HepG2 (cell line): ENCODE measurements at regions not wholly inside any gene's neighbourhood (a gene's known extent, or its start where the extent isn't known, plus 50 kb on each side); places are given as distances from the start of the nearest gene placed in this dataset.

Experiments used
- FOSL1 ChIP-seq: sonication (generic); formaldehyde crosslinking; IDR thresholded peaks from 2 replicates; pipeline ENCODE4 v1.9.0; 2021; ENCODE audit warnings: missing genetic modification reagents, borderline replicate concordance
- FOXK1 ChIP-seq: sonication (generic); formaldehyde crosslinking; IDR thresholded peaks from 2 replicates; pipeline ENCODE4 v1.4.0; 2020; ENCODE audit warnings: low read depth, missing genetic modification reagents, borderline replicate concordance
- ZFP82 ChIP-seq: sonication (generic); formaldehyde crosslinking; IDR thresholded peaks from 2 replicates; pipeline ENCODE4 v1.5.1; 2020; ENCODE audit warnings: mild to moderate bottlenecking, missing genetic modification reagents, borderline replicate concordance
- ZNF121 ChIP-seq: sonication (generic); formaldehyde crosslinking; IDR thresholded peaks from 2 replicates; pipeline ENCODE4 v1.5.0; 2020; ENCODE audit warnings: mild to moderate bottlenecking, missing genetic modification reagents
- TF ChIP-seq, protein P1 (sequence below): sonication (generic); formaldehyde crosslinking; IDR thresholded peaks from 2 replicates; pipeline ENCODE4 v1.5.0; 2020; ENCODE audit warnings: mild to moderate bottlenecking, missing genetic modification reagents, moderate library complexity
- TF ChIP-seq, protein P2 (sequence below), 2 experiments: sonication (generic) in 1 of 2; formaldehyde crosslinking in 1 of 2; IDR thresholded peaks; 2 replicates each; pipeline versions ENCODE4 v1.4.0 to v1.6.1; 2018 to 2020; ENCODE audit warnings: missing genetic modification reagents in 2 of 2, borderline replicate concordance in 1 of 2, low read depth in 1 of 2, mild to moderate bottlenecking in 1 of 2, missing biosample characterization in 1 of 2
- TF ChIP-seq, protein P3 (sequence below): IDR thresholded peaks from 2 replicates; pipeline ENCODE4 v1.6.1; 2012; ENCODE audit warnings: low read length, improper control_type of control experiment

DNA sequence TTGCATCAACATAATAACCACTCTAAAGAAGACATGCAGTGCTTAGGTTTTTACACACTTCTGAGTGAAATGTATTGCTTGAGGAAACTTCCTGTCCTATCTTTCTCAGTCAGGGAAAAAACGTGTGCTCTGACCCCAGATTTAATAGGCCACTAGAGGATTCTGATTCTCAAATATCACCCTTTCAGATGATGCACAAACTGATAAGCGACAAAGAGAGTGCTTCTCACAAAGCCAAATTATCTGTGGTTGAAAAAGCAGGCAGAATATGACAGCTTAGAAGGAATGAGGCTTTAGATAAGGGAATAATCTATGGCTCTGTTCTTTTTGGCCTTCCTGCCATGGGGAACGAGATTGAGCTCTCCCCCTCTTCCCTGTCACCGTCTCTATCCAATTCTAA, 583.4 kb upstream of the SGO1 start:
- TF ChIP-seq, protein P1, sequence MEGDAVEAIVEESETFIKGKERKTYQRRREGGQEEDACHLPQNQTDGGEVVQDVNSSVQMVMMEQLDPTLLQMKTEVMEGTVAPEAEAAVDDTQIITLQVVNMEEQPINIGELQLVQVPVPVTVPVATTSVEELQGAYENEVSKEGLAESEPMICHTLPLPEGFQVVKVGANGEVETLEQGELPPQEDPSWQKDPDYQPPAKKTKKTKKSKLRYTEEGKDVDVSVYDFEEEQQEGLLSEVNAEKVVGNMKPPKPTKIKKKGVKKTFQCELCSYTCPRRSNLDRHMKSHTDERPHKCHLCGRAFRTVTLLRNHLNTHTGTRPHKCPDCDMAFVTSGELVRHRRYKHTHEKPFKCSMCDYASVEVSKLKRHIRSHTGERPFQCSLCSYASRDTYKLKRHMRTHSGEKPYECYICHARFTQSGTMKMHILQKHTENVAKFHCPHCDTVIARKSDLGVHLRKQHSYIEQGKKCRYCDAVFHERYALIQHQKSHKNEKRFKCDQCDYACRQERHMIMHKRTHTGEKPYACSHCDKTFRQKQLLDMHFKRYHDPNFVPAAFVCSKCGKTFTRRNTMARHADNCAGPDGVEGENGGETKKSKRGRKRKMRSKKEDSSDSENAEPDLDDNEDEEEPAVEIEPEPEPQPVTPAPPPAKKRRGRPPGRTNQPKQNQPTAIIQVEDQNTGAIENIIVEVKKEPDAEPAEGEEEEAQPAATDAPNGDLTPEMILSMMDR (CRISPR knock-in tag), result no peak
- TF ChIP-seq ZFP82 (CRISPR knock-in tag) (no peak), FOXK1 (no peak), ZNF121 (CRISPR knock-in tag) (no peak), FOSL1 (no peak)
- TF ChIP-seq, protein P2, sequence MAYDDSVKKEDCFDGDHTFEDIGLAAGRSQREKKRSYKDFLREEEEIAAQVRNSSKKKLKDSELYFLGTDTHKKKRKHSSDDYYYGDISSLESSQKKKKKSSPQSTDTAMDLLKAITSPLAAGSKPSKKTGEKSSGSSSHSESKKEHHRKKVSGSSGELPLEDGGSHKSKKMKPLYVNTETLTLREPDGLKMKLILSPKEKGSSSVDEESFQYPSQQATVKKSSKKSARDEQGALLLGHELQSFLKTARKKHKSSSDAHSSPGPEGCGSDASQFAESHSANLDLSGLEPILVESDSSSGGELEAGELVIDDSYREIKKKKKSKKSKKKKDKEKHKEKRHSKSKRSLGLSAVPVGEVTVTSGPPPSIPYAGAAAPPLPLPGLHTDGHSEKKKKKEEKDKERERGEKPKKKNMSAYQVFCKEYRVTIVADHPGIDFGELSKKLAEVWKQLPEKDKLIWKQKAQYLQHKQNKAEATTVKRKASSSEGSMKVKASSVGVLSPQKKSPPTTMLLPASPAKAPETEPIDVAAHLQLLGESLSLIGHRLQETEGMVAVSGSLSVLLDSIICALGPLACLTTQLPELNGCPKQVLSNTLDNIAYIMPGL (CRISPR knock-in tag; IDR thresholded peaks at IDR 0.05; ENCODE audit: borderline replicate concordance in 1 of 2, low read depth in 1 of 2), result no peak
- TF ChIP-seq, protein P3, sequence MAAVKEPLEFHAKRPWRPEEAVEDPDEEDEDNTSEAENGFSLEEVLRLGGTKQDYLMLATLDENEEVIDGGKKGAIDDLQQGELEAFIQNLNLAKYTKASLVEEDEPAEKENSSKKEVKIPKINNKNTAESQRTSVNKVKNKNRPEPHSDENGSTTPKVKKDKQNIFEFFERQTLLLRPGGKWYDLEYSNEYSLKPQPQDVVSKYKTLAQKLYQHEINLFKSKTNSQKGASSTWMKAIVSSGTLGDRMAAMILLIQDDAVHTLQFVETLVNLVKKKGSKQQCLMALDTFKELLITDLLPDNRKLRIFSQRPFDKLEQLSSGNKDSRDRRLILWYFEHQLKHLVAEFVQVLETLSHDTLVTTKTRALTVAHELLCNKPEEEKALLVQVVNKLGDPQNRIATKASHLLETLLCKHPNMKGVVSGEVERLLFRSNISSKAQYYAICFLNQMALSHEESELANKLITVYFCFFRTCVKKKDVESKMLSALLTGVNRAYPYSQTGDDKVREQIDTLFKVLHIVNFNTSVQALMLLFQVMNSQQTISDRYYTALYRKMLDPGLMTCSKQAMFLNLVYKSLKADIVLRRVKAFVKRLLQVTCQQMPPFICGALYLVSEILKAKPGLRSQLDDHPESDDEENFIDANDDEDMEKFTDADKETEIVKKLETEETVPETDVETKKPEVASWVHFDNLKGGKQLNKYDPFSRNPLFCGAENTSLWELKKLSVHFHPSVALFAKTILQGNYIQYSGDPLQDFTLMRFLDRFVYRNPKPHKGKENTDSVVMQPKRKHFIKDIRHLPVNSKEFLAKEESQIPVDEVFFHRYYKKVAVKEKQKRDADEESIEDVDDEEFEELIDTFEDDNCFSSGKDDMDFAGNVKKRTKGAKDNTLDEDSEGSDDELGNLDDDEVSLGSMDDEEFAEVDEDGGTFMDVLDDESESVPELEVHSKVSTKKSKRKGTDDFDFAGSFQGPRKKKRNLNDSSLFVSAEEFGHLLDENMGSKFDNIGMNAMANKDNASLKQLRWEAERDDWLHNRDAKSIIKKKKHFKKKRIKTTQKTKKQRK, result no peak
